Lower leg skin (tissue), 4 donors: ENCODE measurements at regions not wholly inside any gene's neighbourhood (a gene's known extent, or its start where the extent isn't known, plus 50 kb on each side); places are given as distances from the start of the nearest gene placed in this dataset.

Experiments
- DNase-seq, 2 donors: peaks; one replicate each; pipeline ENCODE4 v3.0.0-alpha.2; 2019; ENCODE audit warnings: low spot score in 2 of 2
- H3K4me3 ChIP-seq: fragments of 200-600 bp; sonication (generic); 2 replicates; pipeline ENCODE4 v1.5.1; 2017; ENCODE audit warnings: mild to moderate bottlenecking, low read depth; ENCODE audit not compliant: poor library complexity, severe bottlenecking
- CTCF ChIP-seq, 3 donors: fragments of 450-650 bp; IDR thresholded peaks; one replicate each; pipeline ENCODE4 v1.5.1; 2016; ENCODE audit warnings: antibody characterized with exemption in 3 of 3, mild to moderate bottlenecking in 3 of 3, moderate library complexity in 2 of 3
- POLR2A ChIP-seq, 2 donors: fragments of 450-650 bp; IDR thresholded peaks; one replicate each; pipeline ENCODE4 v1.6.1; 2016 to 2017; ENCODE audit warnings: antibody characterized with exemption in 2 of 2, mild to moderate bottlenecking in 1 of 2, moderate library complexity in 1 of 2
- WGBS, 2 donors: methylation state at CpG; one replicate each; pipeline ENCODE4 v1.1.5; 2018; 5-methylcytosine and 5-hydroxymethylcytosine counted together
- intact Hi-C: fragments of 100-400 bp; cut with DNase I; formaldehyde crosslinking; loops from one replicate; pipeline ENCODE4 v1.15.0; 2023; ENCODE audit warnings: low total_unique reads

GRCh38 chr17:72526769-72527168 is 405.9 kb downstream of the SOX9 start:
- no peak overlapping the region for H3K4me3 ChIP-seq
- no peak for TF ChIP-seq CTCF (IDR thresholded peaks at IDR 0.05)
- no peak for TF ChIP-seq POLR2A (IDR thresholded peaks at IDR 0.05)
- WGBS, 2 donors: 79 to 83% methylated on average over 8 of the region's 8 CpGs
- intact Hi-C loops: no loop called here
- DNase-seq: no peak

DNA sequence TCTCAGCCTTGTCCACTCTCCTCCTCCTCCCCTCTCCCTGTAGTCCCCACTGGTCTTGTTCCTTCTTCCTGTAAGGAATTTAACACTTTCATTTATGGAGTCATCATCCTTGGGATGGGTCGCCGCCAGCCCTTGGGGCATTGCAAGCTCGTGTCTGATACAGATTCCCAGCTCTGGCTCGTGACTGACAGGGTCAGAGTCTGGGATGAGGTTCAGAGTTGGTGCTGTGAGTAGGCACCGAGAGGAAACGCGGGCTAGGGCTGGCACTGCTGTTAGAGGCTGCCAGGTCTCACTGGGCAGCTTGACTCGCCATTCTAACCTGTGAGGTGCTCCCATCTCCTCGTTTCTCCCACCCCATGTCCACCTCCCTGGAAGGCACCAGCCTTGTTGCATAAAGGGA is 407.0 kb downstream of the SOX9 start:
- no peak overlapping the region for H3K4me3 ChIP-seq
- intact Hi-C loops: no loop called here
- WGBS, 2 donors: 77% methylated on average over 9 of the region's 9 CpGs
- DNase-seq: no peak
- TF ChIP-seq CTCF (IDR thresholded peaks at IDR 0.05): no peak
- TF ChIP-seq POLR2A (IDR thresholded peaks at IDR 0.05): no peak

GRCh38 chr17:72528683-72529082 is 407.9 kb downstream of the SOX9 start:
- H3K4me3 ChIP-seq: no peak overlapping the region
- intact Hi-C loops: no loop called here
- DNase-seq: no peak
- no peak for TF ChIP-seq POLR2A (IDR thresholded peaks at IDR 0.05)
- no peak for TF ChIP-seq CTCF (IDR thresholded peaks at IDR 0.05)
- 87 to 96% methylated on average over 2 of the region's 2 CpGs for WGBS, 2 donors

- no peak for DNase-seq
- intact Hi-C loops: no loop called here
- WGBS, 2 donors: 84 to 86% methylated on average over 4 of the region's 4 CpGs
- no peak overlapping the region for H3K4me3 ChIP-seq
- TF ChIP-seq POLR2A (IDR thresholded peaks at IDR 0.05) (no peak), CTCF (IDR thresholded peaks at IDR 0.05) (no peak)
These were observed 408.6 kb downstream of the SOX9 start for GRCh38 chr17:72529386-72529785.

DNA sequence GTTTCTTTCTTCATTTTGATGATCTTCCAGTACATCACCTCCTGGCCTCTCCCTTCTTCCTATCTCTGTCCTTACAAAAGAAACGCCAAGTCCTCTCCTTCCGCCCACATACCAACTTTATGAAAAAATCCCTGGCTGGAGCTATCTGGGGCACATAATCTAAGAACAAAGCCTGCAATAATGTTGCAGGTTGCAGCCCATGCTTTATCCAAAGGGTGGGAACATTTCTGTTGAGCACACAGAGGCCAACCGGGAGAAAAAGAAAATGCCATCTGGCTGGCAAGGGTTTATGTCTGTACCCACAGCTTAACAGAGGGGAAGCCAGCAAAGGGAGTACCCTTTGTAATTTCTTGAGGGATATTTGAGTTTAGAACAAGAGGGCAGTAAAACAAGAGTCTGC is 409.6 kb downstream of the SOX9 start:
- no peak for TF ChIP-seq CTCF (IDR thresholded peaks at IDR 0.05)
- no peak for TF ChIP-seq POLR2A (IDR thresholded peaks at IDR 0.05)
- intact Hi-C loops: loop anchor here (5.0 to 10.0 kb wide), 2 partner anchors 416 to 1063 kb away; no protein-coding TSS in a partner anchor

GRCh38 chr17:72531729-72532128 is 410.9 kb downstream of the SOX9 start:
- DNase-seq: no peak
- H3K4me3 ChIP-seq: no peak overlapping the region
- WGBS, 2 donors: 85 to 86% methylated on average over 6 of the region's 6 CpGs
- TF ChIP-seq CTCF (IDR thresholded peaks at IDR 0.05) (no peak), POLR2A (IDR thresholded peaks at IDR 0.05) (no peak)
- intact Hi-C loops: loop anchor here (5.0 to 10.0 kb wide), 2 partner anchors 417 to 1064 kb away; no protein-coding TSS in a partner anchor

More for the DNA sequence above, 409.6 kb downstream of the SOX9 start:
- no peak overlapping the region for H3K4me3 ChIP-seq
- DNase-seq: no peak
- 62 to 73% methylated on average over 3 of the region's 3 CpGs for WGBS, 2 donors
